GM19328 (cell line): ENCODE measurements at regions not wholly inside any gene's neighbourhood (a gene's known extent, or its start where the extent isn't known, plus 50 kb on each side); places are given as distances from the start of the nearest gene placed in this dataset.
"Not testable (repeated sequence)": the region's sequence is repeated elsewhere in the genome, so short reads cannot be mapped to it uniquely, and the experiment has no call there.

ENCODE experiments used
- ATAC-seq: cut with Tn5 transposase; IDR thresholded peaks from one replicate; pipeline ENCODE4 v1.9.1; 2021; ENCODE audit warnings: mild to moderate bottlenecking, moderate library complexity; ENCODE audit not compliant: unreplicated experiment

DNA sequence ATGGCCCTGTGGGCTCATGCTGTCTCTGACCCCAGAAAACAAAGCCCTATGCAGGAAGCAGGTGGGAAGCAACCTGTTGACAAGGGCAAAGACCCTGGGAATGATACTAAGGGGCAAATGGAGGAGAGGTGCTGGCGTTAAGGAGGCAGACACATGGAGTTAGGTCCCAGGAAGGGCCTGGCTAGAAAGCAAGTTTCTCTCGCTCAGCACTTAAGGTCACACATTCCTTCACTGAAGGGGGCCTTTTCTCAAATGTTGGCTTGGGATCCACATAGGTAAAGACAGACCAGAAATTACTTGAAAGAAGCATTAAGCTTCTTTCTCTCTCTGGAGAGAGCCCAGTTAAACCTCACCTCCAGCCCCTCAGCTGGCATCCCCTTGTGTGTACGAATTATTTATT is 155.7 kb downstream of the ADRA2C start:
- not testable (repeated sequence) for ATAC-seq

- not testable (repeated sequence) for ATAC-seq
Observed at GRCh38 chr4:3925841-3926240, 159.7 kb downstream of the ADRA2C start.

DNA sequence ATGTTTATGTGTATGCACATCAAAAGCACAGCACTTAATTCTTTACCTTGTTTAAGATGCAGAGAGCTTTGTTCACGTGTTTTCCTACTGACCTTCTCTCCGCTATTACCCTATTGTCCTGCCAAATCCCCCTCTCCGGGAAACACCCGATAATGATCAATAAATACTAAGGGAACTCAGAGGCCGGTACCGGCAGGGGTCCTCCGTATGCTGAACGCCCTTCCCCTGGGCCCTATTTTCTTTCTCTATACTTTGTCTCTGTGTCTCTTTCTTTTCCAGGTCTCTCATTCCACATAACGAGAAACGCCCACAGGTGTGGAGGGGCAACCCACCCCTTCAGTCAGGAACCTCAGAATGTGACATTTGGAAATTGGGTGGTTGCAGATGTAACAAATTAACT is 160.1 kb downstream of the ADRA2C start:
- ATAC-seq, result not testable (repeated sequence)

DNA sequence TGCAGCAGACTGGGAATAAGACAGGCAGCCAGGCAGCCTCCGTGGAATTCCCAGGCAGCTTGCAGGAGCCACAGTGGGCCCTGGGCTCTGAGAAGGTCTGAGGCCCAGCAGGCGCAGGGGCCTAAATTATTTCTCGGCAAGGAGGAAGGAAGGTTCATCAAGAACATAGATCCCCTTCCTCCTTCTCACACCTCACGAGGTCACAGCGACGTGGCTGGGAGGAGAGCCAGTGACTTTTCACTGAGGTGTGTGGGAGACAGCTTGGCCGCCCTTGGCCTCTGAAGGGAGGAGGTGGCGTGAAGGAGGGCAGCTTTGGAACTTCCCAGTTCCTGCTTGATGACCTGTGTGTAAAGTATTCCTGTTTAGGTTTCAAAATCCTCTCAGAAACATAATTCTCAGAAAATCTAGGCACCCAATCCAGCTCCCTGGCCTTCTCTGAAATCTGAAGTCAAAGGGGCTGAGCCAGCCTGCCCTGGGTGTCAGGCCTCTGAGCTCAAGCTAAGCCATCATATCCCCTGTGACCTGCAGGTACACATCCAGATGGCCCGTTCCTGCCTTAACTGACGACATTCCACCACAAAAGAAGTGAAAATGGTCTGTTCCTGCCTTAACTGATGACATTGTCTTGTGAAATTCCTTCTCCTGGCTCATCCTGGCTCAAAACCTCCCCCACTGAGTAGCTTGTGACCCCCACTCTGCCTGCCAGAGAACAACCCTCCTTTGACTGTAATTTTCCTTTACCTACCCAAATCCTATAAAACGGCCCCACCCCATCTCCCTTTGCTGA is 161.0 kb downstream of the ADRA2C start:
- not testable (repeated sequence) for ATAC-seq

DNA sequence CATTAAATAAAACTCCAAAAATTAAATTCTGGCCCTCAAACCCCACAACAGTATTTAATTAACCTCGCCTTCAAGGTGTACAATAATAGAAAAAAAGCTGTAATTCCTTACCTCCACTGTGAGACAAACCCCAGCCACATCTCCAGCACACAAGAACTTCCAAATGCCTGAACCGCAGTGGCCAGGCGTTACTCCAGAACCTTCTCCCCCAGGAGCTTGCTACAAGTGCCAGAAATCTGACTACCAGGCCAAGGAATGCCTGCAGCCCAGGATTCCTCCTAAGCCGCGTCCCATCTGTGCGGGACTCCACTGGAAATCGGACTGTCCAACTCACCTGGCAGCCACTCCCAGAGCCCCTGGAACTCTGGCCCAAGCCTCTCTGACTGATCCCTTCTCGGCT is 163.2 kb downstream of the ADRA2C start:
- not testable (repeated sequence) for ATAC-seq

DNA sequence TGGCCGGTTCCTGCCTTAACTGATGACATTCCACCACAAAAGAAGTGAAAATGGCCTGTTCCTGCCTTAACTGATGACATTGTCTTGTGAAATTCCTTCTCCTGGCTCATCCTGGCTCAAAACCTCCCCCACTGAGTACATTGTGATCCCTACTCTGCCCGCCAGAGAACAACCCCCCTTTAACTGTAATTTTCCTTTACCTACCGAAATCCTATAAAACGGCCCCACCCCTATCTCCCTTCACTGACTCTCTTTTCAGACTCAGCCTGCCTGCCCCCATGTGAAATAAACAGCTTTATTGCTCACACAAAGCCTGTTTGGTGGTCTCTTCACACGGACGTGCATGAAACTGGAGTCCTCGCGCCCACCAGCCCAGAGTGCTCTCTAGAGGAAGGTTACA is 166.5 kb downstream of the ADRA2C start:
- ATAC-seq, result not testable (repeated sequence)

DNA sequence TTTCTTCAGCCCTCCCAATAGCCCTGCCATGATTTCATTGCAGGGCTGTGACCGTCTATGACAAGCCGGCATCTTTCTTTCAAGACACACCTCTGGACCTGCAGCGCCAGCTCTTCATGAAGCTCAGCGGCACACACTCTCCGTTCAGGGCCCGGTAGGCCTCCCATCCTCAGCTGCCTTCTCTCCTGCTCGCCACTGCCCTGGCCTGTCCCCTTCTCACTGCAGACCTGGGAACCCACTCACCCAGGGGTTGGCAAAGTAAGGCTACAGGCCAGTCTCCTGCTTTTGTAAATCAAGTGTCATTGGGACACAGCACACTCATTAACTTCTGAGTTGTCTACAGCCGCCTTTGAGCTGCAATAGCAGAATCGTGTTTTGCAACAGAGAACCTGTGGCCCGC is 169.2 kb downstream of the ADRA2C start:
- not testable (repeated sequence) for ATAC-seq

DNA sequence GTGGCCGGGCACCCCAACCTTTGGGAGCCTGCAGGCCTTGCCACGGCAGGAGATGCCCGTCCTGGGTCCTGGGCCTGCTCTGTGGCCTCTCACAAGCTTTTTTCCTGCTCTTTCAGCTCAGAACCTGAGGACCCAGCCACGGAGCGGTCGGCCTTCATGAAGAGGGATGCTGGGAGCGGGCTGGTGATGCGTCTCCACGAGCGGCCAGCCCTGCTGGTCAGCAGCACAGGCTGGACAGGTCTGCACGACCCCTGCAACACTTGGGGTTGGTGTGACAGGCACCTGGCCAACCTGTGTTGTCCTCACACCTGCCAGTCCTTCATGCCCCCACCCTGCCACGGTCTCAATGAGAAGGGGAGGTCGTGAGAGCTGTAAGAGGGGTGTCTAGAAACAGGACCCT is 170.0 kb downstream of the ADRA2C start:
- ATAC-seq, result no peak

GRCh38 chr4:3937849-3938562 is 171.8 kb downstream of the ADRA2C start:
- not testable (repeated sequence) for ATAC-seq

- ATAC-seq, result not testable (repeated sequence)
Observed at GRCh38 chr4:3938676-3939075, 172.5 kb downstream of the ADRA2C start.

DNA sequence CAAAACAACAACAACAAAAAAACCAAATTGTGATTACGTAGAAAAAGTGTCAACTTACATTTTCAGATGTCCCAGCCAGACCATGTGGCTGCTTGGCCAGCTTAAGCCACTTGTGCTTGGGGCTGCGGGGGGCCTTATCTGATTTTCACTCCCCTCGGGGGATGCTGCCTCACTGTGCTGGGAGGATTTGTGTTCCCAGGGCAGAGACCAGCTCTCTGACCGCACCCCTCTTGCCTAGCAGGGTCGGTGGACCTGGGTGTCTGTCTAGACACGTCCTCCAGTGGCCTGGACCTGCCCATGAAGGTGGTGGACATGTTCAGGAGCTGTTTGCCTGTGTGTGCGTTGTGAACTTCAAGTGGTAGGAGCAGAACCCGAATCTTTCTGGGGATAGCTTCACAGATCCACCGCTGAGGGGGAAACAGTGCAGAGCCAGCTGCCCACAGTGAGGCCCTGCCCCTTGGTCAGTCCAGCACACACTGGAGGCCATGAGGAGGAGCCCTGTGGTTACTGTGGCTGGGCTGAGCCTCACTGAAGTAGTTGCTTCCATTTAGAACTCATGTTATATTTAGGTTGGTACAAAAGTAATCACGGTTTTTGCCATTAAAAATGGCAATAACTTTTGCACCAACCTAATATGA is 173.9 kb downstream of the ADRA2C start:
- ATAC-seq, result not testable (repeated sequence)

GRCh38 chr4:3941735-3942522 is 175.7 kb downstream of the ADRA2C start:
- ATAC-seq, result not testable (repeated sequence)

- not testable (repeated sequence) for ATAC-seq
Observed at GRCh38 chr4:3942569-3942971, 176.4 kb downstream of the ADRA2C start.

DNA sequence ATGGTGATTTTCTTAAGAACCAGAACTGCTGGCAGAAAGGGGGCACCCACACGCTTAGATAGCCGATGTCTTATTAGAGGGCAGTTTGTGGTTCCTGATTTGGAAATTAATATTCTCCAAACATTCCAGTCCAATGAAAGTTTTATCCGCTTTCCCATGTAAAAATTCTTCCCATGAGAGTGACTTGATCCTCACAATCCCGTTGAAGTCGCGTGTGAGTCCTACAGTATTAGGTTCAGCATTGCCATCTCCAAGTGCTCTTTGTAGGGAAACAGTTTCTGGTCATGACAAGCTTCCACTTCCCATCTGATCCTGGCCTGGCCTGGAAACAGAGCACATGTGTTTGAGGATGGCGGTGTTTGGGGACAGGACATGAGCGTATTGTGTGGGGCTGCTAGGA is 176.9 kb downstream of the ADRA2C start:
- ATAC-seq, result not testable (repeated sequence)

GRCh38 chr4:3945511-3946290 is 179.5 kb downstream of the ADRA2C start:
- no peak for ATAC-seq

DNA sequence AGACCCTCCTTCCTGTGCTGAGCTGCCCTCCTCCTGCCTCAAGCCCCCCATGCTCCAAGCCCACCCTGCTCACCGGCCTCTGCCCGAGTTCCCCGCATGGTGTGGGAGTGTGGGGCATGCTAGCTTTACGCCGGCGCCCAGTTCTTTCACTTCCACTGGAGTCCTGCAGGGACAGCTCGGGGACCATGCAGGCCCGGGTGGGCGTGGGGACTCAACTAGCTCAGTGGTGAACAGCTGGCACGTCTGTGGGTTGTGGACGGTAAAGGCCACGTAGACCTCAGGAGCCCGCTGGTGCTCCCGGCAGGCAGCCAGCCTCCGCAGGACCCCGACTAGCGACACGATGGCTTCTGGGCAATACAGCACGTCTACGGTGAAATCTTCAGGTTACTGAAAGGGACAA is 180.4 kb downstream of the ADRA2C start:
- ATAC-seq, result not testable (repeated sequence)

DNA sequence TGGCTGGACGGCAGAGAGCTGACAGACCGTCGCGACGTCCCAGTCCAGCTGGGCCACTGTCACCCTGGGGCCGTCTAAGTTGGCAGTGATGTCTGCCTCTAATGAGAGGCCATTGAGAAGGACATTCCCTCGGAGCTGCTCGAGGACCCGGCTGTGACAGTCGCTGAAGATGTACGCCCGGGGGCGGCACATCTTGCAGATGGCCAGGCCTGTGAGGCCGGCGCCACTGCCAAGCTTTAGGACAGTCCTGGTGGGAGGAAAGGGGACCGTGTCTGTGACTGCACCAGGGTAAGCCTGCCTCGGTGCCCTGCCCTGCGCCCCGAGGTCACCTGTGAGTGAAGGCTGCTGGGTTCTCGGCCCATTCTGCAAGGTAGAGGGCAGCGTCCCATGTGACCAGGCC is 181.6 kb downstream of the ADRA2C start:
- ATAC-seq, result not testable (repeated sequence)

GRCh38 chr4:3948210-3948609 is 182.0 kb downstream of the ADRA2C start:
- not testable (repeated sequence) for ATAC-seq

DNA sequence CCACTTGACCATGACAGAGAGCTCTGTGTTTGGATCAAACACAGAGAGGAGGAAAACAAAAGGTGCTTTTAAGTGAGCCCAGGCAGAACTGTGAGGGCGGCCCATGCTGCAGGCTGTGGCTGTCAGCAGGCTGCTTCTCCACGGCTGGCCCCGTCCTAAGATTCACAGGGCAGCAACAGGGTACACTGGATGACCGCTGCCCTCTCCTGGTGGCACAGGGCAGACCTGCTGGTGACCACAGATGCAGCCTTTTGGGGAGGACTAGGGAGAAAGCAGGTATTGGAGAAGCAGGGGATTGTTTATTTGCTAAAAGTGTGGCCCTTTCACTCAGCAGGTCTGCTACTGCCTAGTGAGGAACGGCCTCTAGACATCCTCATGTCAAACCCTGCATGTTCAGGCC is 183.7 kb downstream of the ADRA2C start:
- not testable (repeated sequence) for ATAC-seq
